GM20000 (cell line): ENCODE measurements at regions not wholly inside any gene's neighbourhood (a gene's known extent, or its start where the extent isn't known, plus 50 kb on each side); places are given as distances from the start of the nearest gene placed in this dataset.

Source experiments
- DNase-seq: peaks from one replicate; pipeline ENCODE4 v3.0.0; 2012; ENCODE audit warnings: low spot score
- TF ChIP-seq, protein P1 (sequence below): IDR thresholded peaks from 2 replicates; pipeline ENCODE4 v1.5.1; 2012; ENCODE audit warnings: mild to moderate bottlenecking, control low read depth; ENCODE audit errors: extremely low read depth, missing control alignments

DNA sequence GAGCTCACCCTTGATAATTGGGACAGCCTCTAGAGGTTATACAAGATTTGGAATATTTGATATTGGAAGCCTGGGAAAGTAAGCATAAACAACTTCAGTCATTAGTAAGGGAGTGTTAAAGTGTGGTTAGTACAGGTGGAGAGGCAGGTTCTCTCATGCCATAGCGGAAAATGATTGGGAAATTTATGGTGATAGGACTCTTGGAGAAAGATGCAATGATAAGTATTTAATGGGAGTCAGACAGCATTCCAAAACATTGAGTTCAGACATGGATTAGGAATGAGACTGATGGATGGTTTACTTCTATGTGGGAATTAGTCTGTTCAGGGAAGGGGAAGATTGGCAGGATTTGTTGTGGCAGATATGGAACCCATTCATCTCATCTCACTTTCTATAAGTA is 152.7 kb downstream of the MCHR2 start:
- TF ChIP-seq, protein P1, sequence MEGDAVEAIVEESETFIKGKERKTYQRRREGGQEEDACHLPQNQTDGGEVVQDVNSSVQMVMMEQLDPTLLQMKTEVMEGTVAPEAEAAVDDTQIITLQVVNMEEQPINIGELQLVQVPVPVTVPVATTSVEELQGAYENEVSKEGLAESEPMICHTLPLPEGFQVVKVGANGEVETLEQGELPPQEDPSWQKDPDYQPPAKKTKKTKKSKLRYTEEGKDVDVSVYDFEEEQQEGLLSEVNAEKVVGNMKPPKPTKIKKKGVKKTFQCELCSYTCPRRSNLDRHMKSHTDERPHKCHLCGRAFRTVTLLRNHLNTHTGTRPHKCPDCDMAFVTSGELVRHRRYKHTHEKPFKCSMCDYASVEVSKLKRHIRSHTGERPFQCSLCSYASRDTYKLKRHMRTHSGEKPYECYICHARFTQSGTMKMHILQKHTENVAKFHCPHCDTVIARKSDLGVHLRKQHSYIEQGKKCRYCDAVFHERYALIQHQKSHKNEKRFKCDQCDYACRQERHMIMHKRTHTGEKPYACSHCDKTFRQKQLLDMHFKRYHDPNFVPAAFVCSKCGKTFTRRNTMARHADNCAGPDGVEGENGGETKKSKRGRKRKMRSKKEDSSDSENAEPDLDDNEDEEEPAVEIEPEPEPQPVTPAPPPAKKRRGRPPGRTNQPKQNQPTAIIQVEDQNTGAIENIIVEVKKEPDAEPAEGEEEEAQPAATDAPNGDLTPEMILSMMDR: no peak
- DNase-seq: no peak

GRCh38 chr6:99846006-99846405 is 148.0 kb downstream of the MCHR2 start:
- no peak for DNase-seq
- TF ChIP-seq, protein P1: no peak

GRCh38 chr6:99850841-99851240 is 143.2 kb downstream of the MCHR2 start:
- TF ChIP-seq, protein P1: no peak
- no peak for DNase-seq

DNA sequence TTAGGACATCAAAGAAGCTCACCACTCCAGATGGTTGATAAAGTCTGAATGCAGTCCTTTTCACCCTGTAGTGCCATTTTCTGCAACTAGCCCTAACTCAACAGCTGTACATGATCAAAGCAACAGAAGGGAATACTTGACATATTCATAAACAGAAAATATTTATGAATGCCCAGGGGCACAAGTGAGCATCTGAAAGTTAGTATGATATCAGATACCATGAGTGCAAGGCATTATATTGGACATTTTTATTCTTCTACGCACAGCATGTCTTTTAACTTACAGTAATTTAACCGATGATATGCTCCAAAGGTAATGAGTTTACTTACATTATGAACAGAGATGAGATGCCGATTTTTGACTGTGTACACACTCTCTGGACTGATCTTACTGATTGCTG is 142.0 kb downstream of the MCHR2 start:
- DNase-seq: no peak
- TF ChIP-seq, protein P1: no peak

GRCh38 chr6:99867026-99867425 is 127.0 kb downstream of the MCHR2 start:
- TF ChIP-seq, protein P1: no peak
- no peak for DNase-seq

- TF ChIP-seq, protein P1: peak; percentile 79
- peak; percentile 57 for DNase-seq
Measured at GRCh38 chr6:99868074-99868702, 125.8 kb downstream of the MCHR2 start.
